Neural cell (in vitro differentiated cells): ENCODE measurements at regions not wholly inside any gene's neighbourhood (a gene's known extent, or its start where the extent isn't known, plus 50 kb on each side); places are given as distances from the start of the nearest gene placed in this dataset.

ENCODE experiments used
- CTCF ChIP-seq: fragments of 450-650 bp; IDR thresholded peaks from 2 replicates; pipeline ENCODE4 v1.5.1; 2014; ENCODE audit warnings: antibody characterized with exemption, mild to moderate bottlenecking, moderate library complexity; ENCODE audit not compliant: poor library complexity, severe bottlenecking
- EP300 ChIP-seq: fragments of 450-650 bp; conservative IDR thresholded peaks from 2 replicates; pipeline ENCODE4 v1.6.1; 2014; ENCODE audit warnings: antibody characterized with exemption, mild to moderate bottlenecking, moderate library complexity; ENCODE audit not compliant: poor library complexity, severe bottlenecking
- EZH2 ChIP-seq: fragments of 200-600, 300-800 bp; shearing (Covaris generic), sonication (generic); IDR thresholded peaks from 2 replicates; pipeline ENCODE4 v1.6.1; 2014; ENCODE audit warnings: antibody characterized with exemption, low read length, borderline replicate concordance, mild to moderate bottlenecking; ENCODE audit not compliant: insufficient read depth, poor library complexity, severe bottlenecking
- MXI1 ChIP-seq: fragments of 450-650 bp; conservative IDR thresholded peaks from 2 replicates; pipeline ENCODE4 v1.6.1; 2014; ENCODE audit warnings: antibody characterized with exemption, mild to moderate bottlenecking; ENCODE audit not compliant: poor library complexity, severe bottlenecking
- POLR2AphosphoS5 ChIP-seq: IDR thresholded peaks from 2 replicates; pipeline ENCODE4 v1.6.1; 2012
- RAD21 ChIP-seq: fragments of 450-650 bp; conservative IDR thresholded peaks from 2 replicates; pipeline ENCODE4 v1.6.1; 2014; ENCODE audit warnings: antibody characterized with exemption, mild to moderate bottlenecking, moderate library complexity
- REST ChIP-seq: IDR thresholded peaks from 2 replicates; pipeline ENCODE4 v1.6.1; 2012; ENCODE audit warnings: borderline replicate concordance
- SMC3 ChIP-seq: fragments of 450-650 bp; conservative IDR thresholded peaks from 2 replicates; pipeline ENCODE4 v1.6.1; 2014; ENCODE audit warnings: antibody characterized with exemption, mild to moderate bottlenecking, moderate library complexity; ENCODE audit not compliant: poor library complexity
- TAF1 ChIP-seq: IDR thresholded peaks from 2 replicates; pipeline ENCODE4 v1.6.1; 2012; ENCODE audit warnings: low read depth

- no peak for TF ChIP-seq CTCF
- TF ChIP-seq EZH2, result no peak
- TF ChIP-seq POLR2AphosphoS5, result no peak
- TF ChIP-seq TAF1, result no peak
- no peak for TF ChIP-seq EP300
- no peak for TF ChIP-seq MXI1
- no peak for TF ChIP-seq REST
- TF ChIP-seq RAD21, result no peak
- TF ChIP-seq SMC3, result no peak
Measured at GRCh38 chr10:4398602-4399001, 427.4 kb upstream of the AKR1E2 start.
